SK-N-SH (cell line): ENCODE measurements at regions not wholly inside any gene's neighbourhood (a gene's known extent, or its start where the extent isn't known, plus 50 kb on each side); places are given as distances from the start of the nearest gene placed in this dataset.

Experiments
- CTCF ChIA-PET: fragments of 300-600, 350-600 bp; formaldehyde crosslinking; extraction: SDS; loops from one replicate; lab custom pipeline; 2021; lab: Yijun Ruan, JAX
- POLR2A ChIA-PET: fragments of 350-600 bp; sonication (Branson Sonifier 250); formaldehyde crosslinking; extraction: SDS; loops from one replicate; lab custom pipeline; 2020; ENCODE audit warnings: antibody characterized with exemption, inconsistent platforms; lab: Yijun Ruan, JAX
- DNase-seq: peaks from one replicate; pipeline ENCODE4 v3.0.0; 2012
- H2AFZ ChIP-seq: fragments of 200-600 bp; sonication (generic); 2 replicates; pipeline ENCODE4 v1.8.1; 2016; ENCODE audit warnings: antibody characterized with exemption, mild to moderate bottlenecking, low read depth
- H3F3A ChIP-seq: fragments of 200-600 bp; sonication (generic); replicated peaks from 2 replicates; pipeline ENCODE3; 2016; ENCODE audit warnings: antibody characterized with exemption, mild to moderate bottlenecking; ENCODE audit not compliant: insufficient read depth
- H3K27ac ChIP-seq, 2 experiments: fragments of 200-500 bp in 1 of 2; fragments of 200-600 bp in 1 of 2; sonication (Bioruptor generic) in 1 of 2; sonication (generic), shearing (Covaris generic) in 1 of 2; 2 replicates each; pipeline versions ENCODE4 v1.5.1 to v1.6.1; 2014 to 2016; ENCODE audit warnings: low read depth in 2 of 2, inconsistent platforms in 1 of 2, low read length in 1 of 2, mild to moderate bottlenecking in 1 of 2, mixed read lengths in 1 of 2
- H3K27me3 ChIP-seq: fragments of 200-600 bp; sonication (generic), shearing (Covaris generic); 2 replicates; pipeline ENCODE4 v1.6.1; 2016; ENCODE audit warnings: mixed run types; ENCODE audit not compliant: insufficient read depth
- H3K36me3 ChIP-seq, 2 experiments: fragments of 200-500 bp in 1 of 2; fragments of 200-600 bp in 1 of 2; sonication (Bioruptor generic) in 1 of 2; sonication (generic) in 1 of 2; replicated peaks in 1 of 2; 2 replicates each; pipeline versions ENCODE3 to v1.5.1; 2014 to 2016; ENCODE audit warnings: low read length in 1 of 2, mild to moderate bottlenecking in 1 of 2; ENCODE audit not compliant: insufficient read depth in 2 of 2, control insufficient read depth in 1 of 2
- H3K4me1 ChIP-seq, 2 experiments: fragments of 200-500 bp in 1 of 2; fragments of 200-600 bp in 1 of 2; sonication (Bioruptor generic) in 1 of 2; sonication (generic), shearing (Covaris generic) in 1 of 2; 2 replicates each; pipeline versions ENCODE4 v1.5.1 to v1.6.1; 2014 to 2016; ENCODE audit warnings: low read depth in 1 of 2, low read length in 1 of 2, mixed run types in 1 of 2; ENCODE audit not compliant: insufficient read depth in 2 of 2, control insufficient read depth in 1 of 2
- H3K4me2 ChIP-seq: fragments of 200-600 bp; sonication (generic), shearing (Covaris generic); 2 replicates; pipeline ENCODE4 v1.6.1; 2017; ENCODE audit warnings: mixed run types
- H3K4me3 ChIP-seq, 2 experiments: fragments of 200-500 bp in 1 of 2; fragments of 200-600 bp in 1 of 2; sonication (Bioruptor generic) in 1 of 2; sonication (generic), shearing (Covaris generic) in 1 of 2; 2 replicates each; pipeline versions ENCODE4 v1.5.1 to v1.8.1; 2014 to 2016; ENCODE audit warnings: low read depth in 2 of 2, inconsistent platforms in 1 of 2, low read length in 1 of 2, mild to moderate bottlenecking in 1 of 2, mixed read lengths in 1 of 2, moderate library complexity in 1 of 2
- H3K79me2 ChIP-seq: fragments of 200-600 bp; sonication (generic); 2 replicates; pipeline ENCODE4 v1.8.1; 2017; ENCODE audit warnings: mild to moderate bottlenecking; ENCODE audit not compliant: insufficient read depth
- H3K9ac ChIP-seq: fragments of 200-600 bp; sonication (generic); 2 replicates; pipeline ENCODE4 v1.6.1; 2017; ENCODE audit warnings: mixed run types
- H3K9me2 ChIP-seq: fragments of 200-600 bp; sonication (generic); 2 replicates; pipeline ENCODE4 v1.6.1; 2017; ENCODE audit warnings: mixed run types
- H3K9me3 ChIP-seq: fragments of 200-600 bp; sonication (generic); 2 replicates; pipeline ENCODE4 v1.6.1; 2017; ENCODE audit warnings: mixed run types, mild to moderate bottlenecking, moderate library complexity
- H4K20me1 ChIP-seq: fragments of 200-600 bp; sonication (generic); 2 replicates; pipeline ENCODE4 v1.6.1; 2017; ENCODE audit warnings: mild to moderate bottlenecking, mixed run types; ENCODE audit not compliant: insufficient read depth
- EP300 ChIP-seq, 2 experiments: IDR thresholded peaks; 2 replicates each; pipeline versions ENCODE4 v1.4.0 to v1.6.1; 2012; ENCODE audit warnings: borderline replicate concordance in 1 of 2, low read depth in 1 of 2, low read length in 1 of 2
- FOXM1 ChIP-seq: IDR thresholded peaks from 2 replicates; pipeline ENCODE4 v1.4.0; 2012; ENCODE audit warnings: low read depth, mild to moderate bottlenecking
- RCOR1 ChIP-seq: fragments of 150-350 bp; IDR thresholded peaks from 2 replicates; pipeline ENCODE4 v1.6.1; 2017; ENCODE audit warnings: antibody characterized with exemption, low read length
- REST ChIP-seq: IDR thresholded peaks from 2 replicates; pipeline ENCODE4 v1.6.1; 2012; ENCODE audit warnings: mild to moderate bottlenecking, low read depth, low read length, moderate library complexity
- RFX5 ChIP-seq: IDR thresholded peaks from 2 replicates; pipeline ENCODE4 v1.6.1; 2012; ENCODE audit warnings: mild to moderate bottlenecking, improper control_type of control experiment, low read length
- TAF1 ChIP-seq: IDR thresholded peaks from 2 replicates; pipeline ENCODE4 v1.6.1; 2012; ENCODE audit warnings: low read depth, mild to moderate bottlenecking, low read length, moderate library complexity, borderline replicate concordance
- USF2 ChIP-seq: fragments of 150-350 bp; IDR thresholded peaks from 2 replicates; pipeline ENCODE4 v1.6.1; 2017; ENCODE audit warnings: antibody characterized with exemption, low read length, low read depth, borderline replicate concordance
- ZBTB33 ChIP-seq: IDR thresholded peaks from 2 replicates; pipeline ENCODE4 v1.4.0; 2012; ENCODE audit warnings: low read depth, borderline replicate concordance
- WGBS: methylation state at CpG from one replicate; pipeline ENCODE4 v1.1.6; 2017; ENCODE audit warnings: low lambda C conversion rate; 5-methylcytosine and 5-hydroxymethylcytosine counted together

GRCh38 chr15:87487484-87487883, 769.1 kb downstream of the NTRK3 start (continued):
- TF ChIP-seq ZBTB33 = no peak

GRCh38 chr15:87483468-87483867, 773.1 kb downstream of the NTRK3 start:
- H3K4me3 ChIP-seq = no peak overlapping the region
- H3K9ac ChIP-seq = no peak overlapping the region
- no peaks in the 10 kb centered on the region for H3K36me3 ChIP-seq
- no peaks in the 10 kb centered on the region for H3K9me2 ChIP-seq
- no peaks in the 10 kb centered on the region for H3F3A ChIP-seq
- no peaks in the 10 kb centered on the region for H3K9me3 ChIP-seq
- H3K79me2 ChIP-seq = no peaks in the 10 kb centered on the region
- no peaks in the 10 kb centered on the region for H3K27me3 ChIP-seq
- no peak overlapping the region for H2AFZ ChIP-seq
- H3K27ac ChIP-seq = no peak overlapping the region
- H3K4me2 ChIP-seq = no peak overlapping the region
- H3K4me1 ChIP-seq = peaks cover 0 to 10% of the 10 kb centered on the region in 2 experiments; a peak in 2 of 4 replicates
- DNase-seq = no peak
- TF ChIP-seq TAF1 (no peak), EP300 (IDR thresholded peaks at IDR 0.05; ENCODE audit: borderline replicate concordance in 1 of 2, low read depth in 1 of 2, low read length in 1 of 2) (no peak)
- WGBS = 52% methylated on average over 1 of the region's 1 CpG
- POLR2A ChIA-PET = no interaction called here
- CTCF ChIA-PET = no interaction called here
- H4K20me1 ChIP-seq = no peaks in the 10 kb centered on the region

- H3K36me3 ChIP-seq = no peaks in the 10 kb centered on the region
- POLR2A ChIA-PET = no interaction called here
- TF ChIP-seq FOXM1 (no peak), RCOR1 (no peak), REST (no peak), RFX5 (no peak), USF2 (no peak)
- H3K9me2 ChIP-seq = no peaks in the 10 kb centered on the region
- H4K20me1 ChIP-seq = no peaks in the 10 kb centered on the region
- no peaks in the 10 kb centered on the region for H3K9me3 ChIP-seq
- CTCF ChIA-PET = interaction anchor here (1.1 kb wide), 1 partner anchor 12 kb away, joined by 3 read pairs; no protein-coding TSS in a partner anchor
- H3K27ac ChIP-seq = peak overlapping the region in 1 of 2 experiments; percentile 53; a peak in 2 of 4 replicates
- peaks cover 0 to 18% of the 10 kb centered on the region in 2 experiments; a peak in 2 of 4 replicates for H3K4me1 ChIP-seq
- no peaks in the 10 kb centered on the region for H3F3A ChIP-seq
- H3K79me2 ChIP-seq = no peaks in the 10 kb centered on the region
- 67% methylated on average over 3 of the region's 3 CpGs for WGBS
- no peak overlapping the region for H3K9ac ChIP-seq
- H2AFZ ChIP-seq = no peak overlapping the region
- H3K4me3 ChIP-seq = no peak overlapping the region
- DNase-seq = no peak
- no peak overlapping the region for H3K4me2 ChIP-seq
- no peaks in the 10 kb centered on the region for H3K27me3 ChIP-seq
These were observed 775.4 kb downstream of the NTRK3 start for GRCh38 chr15:87481126-87481525.
